ENCODE measurements at regions not wholly inside any gene's neighbourhood (a gene's known extent, or its start where the extent isn't known, plus 50 kb on each side); places are given as distances from the start of the nearest gene placed in this dataset.

DNA sequence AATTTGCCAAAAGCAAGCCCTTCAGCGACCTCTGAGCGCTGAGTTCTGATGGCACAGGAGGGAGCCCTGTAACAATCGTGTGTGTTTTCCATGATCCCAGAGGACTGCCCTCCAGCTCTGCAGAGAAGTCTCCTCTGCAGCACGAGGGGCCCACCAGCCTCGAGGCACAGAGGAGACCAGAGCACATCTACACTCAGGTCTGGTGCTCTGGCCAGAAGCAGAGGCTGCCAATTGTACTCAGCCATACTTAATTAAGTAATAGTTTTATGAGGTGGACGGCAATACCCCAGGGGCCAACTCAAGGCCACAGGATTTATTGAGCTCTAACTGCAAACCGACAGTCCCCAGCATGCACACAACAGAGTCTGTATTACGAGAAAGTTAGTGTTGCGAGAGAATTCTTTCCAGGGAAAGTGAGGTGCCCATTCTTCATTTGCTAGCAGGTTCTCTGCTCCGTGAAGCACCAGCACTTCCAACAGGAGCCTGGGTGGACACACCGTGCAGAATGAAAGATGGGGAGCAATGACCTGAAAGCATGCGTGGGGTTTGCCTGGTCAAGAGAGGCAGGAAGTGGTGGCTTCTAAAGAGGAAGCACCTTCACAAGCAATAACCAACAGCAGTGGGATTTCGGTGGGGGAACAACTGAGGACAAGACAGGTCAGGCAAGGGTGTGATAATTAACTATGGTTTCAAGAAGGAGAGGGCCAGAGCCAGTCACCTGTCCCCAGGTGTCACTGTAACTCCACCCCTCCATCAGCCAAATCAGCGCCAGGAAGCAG, 92.8 kb upstream of the FOXC1 start:
- TF ChIP-seq CTCF (conservative IDR thresholded peaks at IDR 0.05) (no peak), EZH2 (IDR thresholded peaks at IDR 0.05; ENCODE audit: low read depth) (no peak)

Measured in PC-9 (cell line).